ENCODE measurements at regions not wholly inside any gene's neighbourhood (a gene's known extent, or its start where the extent isn't known, plus 50 kb on each side); places are given as distances from the start of the nearest gene placed in this dataset.

- H3K27ac Mint-ChIP-seq: peak overlapping the region; percentile 31
- no peaks in the 10 kb centered on the region for H3K9me3 Mint-ChIP-seq
- H3K27me3 Mint-ChIP-seq: no peaks in the 10 kb centered on the region
- no peaks in the 10 kb centered on the region for H3K36me3 Mint-ChIP-seq
- peak overlapping the region; percentile 54 for H3K4me3 Mint-ChIP-seq
- peak; percentile 42 for ATAC-seq
- H3K4me1 Mint-ChIP-seq: no peaks in the 10 kb centered on the region
Measured at GRCh38 chr2:121902171-121902591, 146.7 kb downstream of the TSN start.

GRCh38 chr2:121902616-121903015 lies 147.2 kb downstream of the TSN start:
- ATAC-seq: no peak
- peak overlapping the region; percentile 31 for H3K27ac Mint-ChIP-seq
- peak overlapping the region; percentile 54 for H3K4me3 Mint-ChIP-seq
- H3K4me1 Mint-ChIP-seq: no peaks in the 10 kb centered on the region
- no peaks in the 10 kb centered on the region for H3K36me3 Mint-ChIP-seq
- H3K9me3 Mint-ChIP-seq: no peaks in the 10 kb centered on the region
- H3K27me3 Mint-ChIP-seq: no peaks in the 10 kb centered on the region

DNA sequence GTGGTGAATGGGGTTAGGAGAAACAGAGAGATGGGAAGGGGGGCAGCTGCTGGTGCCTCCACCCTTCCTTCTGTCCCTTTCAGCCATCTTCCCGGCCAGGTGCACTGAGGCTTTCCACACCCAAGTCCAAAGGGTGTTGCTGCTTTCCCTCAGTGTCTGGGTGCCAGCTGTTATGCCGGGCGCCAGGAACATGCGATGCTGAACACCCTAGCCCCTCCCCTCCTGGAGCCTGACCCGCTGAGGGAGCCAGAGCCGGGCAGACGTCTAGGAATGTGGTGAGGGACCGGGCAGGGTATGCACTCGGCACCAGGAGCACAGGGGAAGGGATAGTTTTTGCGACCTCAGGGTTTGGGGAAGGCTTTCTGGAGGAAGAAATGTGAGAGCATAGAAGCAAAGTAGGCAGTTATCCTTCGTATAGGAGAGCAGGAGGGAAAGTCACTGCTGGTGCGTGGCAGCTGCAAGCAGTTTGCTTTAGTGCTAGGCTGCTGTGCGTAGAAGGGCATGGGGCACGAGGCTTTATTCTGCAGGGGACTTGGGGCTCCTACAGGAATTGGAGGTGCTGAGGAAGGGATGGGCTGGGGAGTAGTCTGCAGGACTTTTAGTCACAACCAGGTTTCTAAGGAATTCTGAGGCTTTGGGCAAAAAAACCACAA lies 147.7 kb downstream of the TSN start:
- Mint-ChIP-seq H3K4me3 (no peak overlapping the region), H3K36me3 (no peaks in the 10 kb centered on the region), H3K27me3 (no peaks in the 10 kb centered on the region), H3K27ac (peak overlapping the region; percentile 31), H3K9me3 (no peaks in the 10 kb centered on the region), H3K4me1 (no peaks in the 10 kb centered on the region)
- no peak for ATAC-seq

- no peaks in the 10 kb centered on the region for H3K36me3 Mint-ChIP-seq
- H3K4me1 Mint-ChIP-seq: no peaks in the 10 kb centered on the region
- no peak overlapping the region for H3K4me3 Mint-ChIP-seq
- H3K9me3 Mint-ChIP-seq: no peaks in the 10 kb centered on the region
- no peaks in the 10 kb centered on the region for H3K27me3 Mint-ChIP-seq
- no peak for ATAC-seq
- H3K27ac Mint-ChIP-seq: no peak overlapping the region
Measured at GRCh38 chr2:121904656-121905055, 149.2 kb downstream of the TSN start.

- Mint-ChIP-seq H3K9me3 (no peaks in the 10 kb centered on the region), H3K4me1 (no peaks in the 10 kb centered on the region), H3K27ac (no peak overlapping the region), H3K27me3 (no peaks in the 10 kb centered on the region), H3K36me3 (no peaks in the 10 kb centered on the region), H3K4me3 (no peak overlapping the region)
- no peak for ATAC-seq
Measured at GRCh38 chr2:121905201-121905600, 149.8 kb downstream of the TSN start.

DNA sequence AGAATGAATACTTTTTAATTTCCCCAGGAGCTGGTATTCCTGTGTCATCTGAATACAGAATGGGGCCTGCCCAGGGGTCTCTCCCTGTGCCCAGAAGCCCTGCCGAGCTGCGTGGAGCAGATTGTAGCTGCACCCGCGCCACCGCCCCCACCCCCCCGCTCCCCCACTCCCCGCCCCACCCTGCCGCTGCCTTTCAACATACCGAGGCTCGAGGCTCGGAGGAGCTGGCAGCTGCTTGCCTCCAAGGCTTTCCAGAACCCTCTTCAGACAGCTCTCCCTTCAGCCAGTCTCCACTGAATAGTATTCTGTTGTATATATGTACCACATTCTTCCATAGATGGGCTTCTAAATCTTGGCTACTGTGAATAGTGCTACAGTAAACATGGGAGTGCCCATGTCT lies 150.7 kb downstream of the TSN start:
- Mint-ChIP-seq H3K27ac (no peak overlapping the region), H3K9me3 (no peaks in the 10 kb centered on the region), H3K27me3 (no peaks in the 10 kb centered on the region), H3K4me3 (no peak overlapping the region), H3K4me1 (no peaks in the 10 kb centered on the region), H3K36me3 (no peaks in the 10 kb centered on the region)
- ATAC-seq: no peak

GRCh38 chr2:121907928-121908327 lies 152.5 kb downstream of the TSN start:
- H3K4me3 Mint-ChIP-seq: no peak overlapping the region
- no peak overlapping the region for H3K27ac Mint-ChIP-seq
- H3K4me1 Mint-ChIP-seq: no peaks in the 10 kb centered on the region
- ATAC-seq: no peak
- H3K27me3 Mint-ChIP-seq: no peaks in the 10 kb centered on the region
- no peaks in the 10 kb centered on the region for H3K9me3 Mint-ChIP-seq
- H3K36me3 Mint-ChIP-seq: no peaks in the 10 kb centered on the region

GRCh38 chr2:121910139-121910538 lies 154.7 kb downstream of the TSN start:
- Mint-ChIP-seq H3K27me3 (no peaks in the 10 kb centered on the region), H3K4me3 (no peak overlapping the region), H3K36me3 (no peaks in the 10 kb centered on the region), H3K9me3 (no peaks in the 10 kb centered on the region), H3K27ac (no peak overlapping the region), H3K4me1 (no peaks in the 10 kb centered on the region)
- no peak for ATAC-seq

DNA sequence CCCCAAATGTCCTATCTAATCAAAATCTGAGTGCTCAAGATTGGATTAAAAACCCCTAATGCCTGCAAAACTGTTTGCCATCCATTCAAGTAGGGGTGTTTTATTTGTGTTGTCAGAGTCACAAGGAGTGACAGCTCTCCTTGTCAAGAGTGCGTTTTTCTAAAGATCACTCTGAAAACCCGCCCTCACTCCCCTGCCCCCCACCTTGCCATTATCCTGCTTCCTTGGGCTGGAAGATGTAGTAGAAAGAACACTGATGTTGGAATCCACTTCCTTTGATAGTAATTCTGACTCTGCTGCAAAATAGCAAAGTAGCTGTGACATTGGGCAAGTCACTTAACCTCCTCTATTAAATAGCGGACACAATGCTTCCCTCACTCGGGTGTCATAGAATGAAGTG lies 155.6 kb downstream of the TSN start:
- no peaks in the 10 kb centered on the region for H3K9me3 Mint-ChIP-seq
- no peaks in the 10 kb centered on the region for H3K27me3 Mint-ChIP-seq
- no peak for ATAC-seq
- H3K4me1 Mint-ChIP-seq: no peaks in the 10 kb centered on the region
- no peak overlapping the region for H3K4me3 Mint-ChIP-seq
- H3K27ac Mint-ChIP-seq: no peak overlapping the region
- H3K36me3 Mint-ChIP-seq: no peaks in the 10 kb centered on the region

GRCh38 chr2:121917143-121917542 lies 161.7 kb downstream of the TSN start:
- H3K27me3 Mint-ChIP-seq: no peaks in the 10 kb centered on the region
- no peak for ATAC-seq

DNA sequence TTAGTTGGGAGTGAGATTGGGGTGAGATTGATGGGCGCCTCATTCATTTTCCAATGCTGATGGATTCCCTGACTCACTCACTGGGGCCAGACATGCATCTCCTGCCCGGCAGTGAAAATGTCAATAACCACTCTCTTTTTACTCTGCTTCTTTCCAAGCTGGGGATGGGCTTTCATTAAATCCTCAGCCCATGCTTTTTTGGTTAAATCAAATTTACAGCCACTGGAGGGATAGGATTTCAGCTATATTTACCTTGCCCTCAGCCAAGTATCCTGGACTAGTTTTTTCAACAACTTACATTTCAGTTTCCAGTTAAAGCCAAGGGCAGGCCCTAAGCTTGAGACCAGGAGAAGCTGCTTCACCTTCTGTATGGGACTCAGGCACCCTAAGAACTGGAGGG lies 162.8 kb downstream of the TSN start:
- no peaks in the 10 kb centered on the region for H3K4me1 Mint-ChIP-seq
- no peak overlapping the region for H3K4me3 Mint-ChIP-seq
- no peaks in the 10 kb centered on the region for H3K27me3 Mint-ChIP-seq
- peaks cover 6% of the 10 kb centered on the region for H3K9me3 Mint-ChIP-seq
- ATAC-seq: no peak
- H3K36me3 Mint-ChIP-seq: no peaks in the 10 kb centered on the region
- no peak overlapping the region for H3K27ac Mint-ChIP-seq

More at GRCh38 chr2:121917143-121917542, 161.7 kb downstream of the TSN start:
- no peaks in the 10 kb centered on the region for H3K4me1 Mint-ChIP-seq
- no peak overlapping the region for H3K4me3 Mint-ChIP-seq
- H3K36me3 Mint-ChIP-seq: no peaks in the 10 kb centered on the region
- H3K27ac Mint-ChIP-seq: no peak overlapping the region
- H3K9me3 Mint-ChIP-seq: peaks cover 3% of the 10 kb centered on the region

GRCh38 chr2:121919803-121920202 lies 164.4 kb downstream of the TSN start:
- no peak overlapping the region for H3K27ac Mint-ChIP-seq
- H3K4me3 Mint-ChIP-seq: no peak overlapping the region
- H3K27me3 Mint-ChIP-seq: no peaks in the 10 kb centered on the region
- no peaks in the 10 kb centered on the region for H3K4me1 Mint-ChIP-seq
- peaks cover 8% of the 10 kb centered on the region for H3K9me3 Mint-ChIP-seq
- no peak for ATAC-seq
- no peaks in the 10 kb centered on the region for H3K36me3 Mint-ChIP-seq

- Mint-ChIP-seq H3K4me1 (no peaks in the 10 kb centered on the region), H3K27me3 (no peaks in the 10 kb centered on the region), H3K9me3 (peaks cover 8% of the 10 kb centered on the region), H3K4me3 (no peak overlapping the region), H3K36me3 (no peaks in the 10 kb centered on the region), H3K27ac (no peak overlapping the region)
- no peak for ATAC-seq
Measured at GRCh38 chr2:121925466-121925865, 170.0 kb downstream of the TSN start.

- Mint-ChIP-seq H3K9me3 (peaks cover 2% of the 10 kb centered on the region), H3K27me3 (peaks cover 11% of the 10 kb centered on the region), H3K27ac (no peak overlapping the region), H3K4me1 (no peaks in the 10 kb centered on the region), H3K4me3 (no peak overlapping the region), H3K36me3 (no peaks in the 10 kb centered on the region)
- ATAC-seq: no peak
Measured at GRCh38 chr2:121943285-121943684, 187.8 kb downstream of the TSN start.

- Mint-ChIP-seq H3K27me3 (peaks cover 12% of the 10 kb centered on the region), H3K4me3 (no peak overlapping the region), H3K4me1 (no peaks in the 10 kb centered on the region), H3K36me3 (no peaks in the 10 kb centered on the region), H3K27ac (no peak overlapping the region), H3K9me3 (peaks cover 2% of the 10 kb centered on the region)
- no peak for ATAC-seq
Measured at GRCh38 chr2:121944072-121944831, 188.8 kb downstream of the TSN start.

- Mint-ChIP-seq H3K9me3 (no peaks in the 10 kb centered on the region), H3K36me3 (no peaks in the 10 kb centered on the region), H3K4me1 (no peaks in the 10 kb centered on the region), H3K27ac (no peak overlapping the region), H3K27me3 (peaks cover 11% of the 10 kb centered on the region), H3K4me3 (no peak overlapping the region)
- no peak for ATAC-seq
Measured at GRCh38 chr2:121947674-121948073, 192.2 kb downstream of the TSN start.

All from stimulated activated memory B cell treated with anti-CD40 and anti-IgM and Interleukin-4, amounts not matched to agents 10 μg/mL and 1 μg/mL and 100 μg/mL, for 72 hours (primary cell).